ENCODE measurements at regions not wholly inside any gene's neighbourhood (a gene's known extent, or its start where the extent isn't known, plus 50 kb on each side); places are given as distances from the start of the nearest gene placed in this dataset.
"Not testable (repeated sequence)": the region's sequence is repeated elsewhere in the genome, so short reads cannot be mapped to it uniquely, and the experiment has no call there.

- not testable (repeated sequence) for TF ChIP-seq CTCF (IDR thresholded peaks at IDR 0.05; ENCODE audit: insufficient read depth, low read depth, low read length); EZH2 (IDR thresholded peaks at IDR 0.05; ENCODE audit: insufficient read depth, low read length)
These were observed 319.9 kb downstream of the FBXO8 start for GRCh38 chr4:173963523-173963922.
